Hepatocyte (in vitro differentiated cells): ENCODE measurements at regions not wholly inside any gene's neighbourhood (a gene's known extent, or its start where the extent isn't known, plus 50 kb on each side); places are given as distances from the start of the nearest gene placed in this dataset.
A peak's percentile ranks its signal among the peaks of the same experiment; 100 is the strongest.

Source experiments
- DNase-seq: peaks from one replicate; pipeline ENCODE4 v3.0.0-alpha.2; 2016; ENCODE audit warnings: low spot score
- H2AFZ ChIP-seq: fragments of 200-600 bp; sonication (generic); 2 replicates; pipeline ENCODE4 v1.6.0; 2016; ENCODE audit warnings: antibody characterized with exemption, mild to moderate bottlenecking
- H3K27ac ChIP-seq: fragments of 200-600 bp; sonication (generic); 2 replicates; pipeline ENCODE4 v1.5.1; 2016; ENCODE audit warnings: mild to moderate bottlenecking
- H3K27me3 ChIP-seq: fragments of 200-600 bp; sonication (generic); 2 replicates; pipeline ENCODE4 v1.6.1; 2016
- H3K36me3 ChIP-seq: fragments of 200-600 bp; sonication (generic); replicated peaks from 2 replicates; pipeline ENCODE4 v1.5.1; 2016; ENCODE audit warnings: low read depth; ENCODE audit not compliant: insufficient read depth
- H3K4me1 ChIP-seq: fragments of 200-600 bp; sonication (generic); 2 replicates; pipeline ENCODE4 v1.5.1; 2016; ENCODE audit warnings: mild to moderate bottlenecking, moderate library complexity; ENCODE audit not compliant: insufficient read depth
- H3K4me2 ChIP-seq: fragments of 200-600 bp; sonication (generic); 2 replicates; pipeline ENCODE4 v1.6.0; 2016
- H3K4me3 ChIP-seq: fragments of 200-600 bp; sonication (generic); 2 replicates; pipeline ENCODE4 v1.5.1; 2016; ENCODE audit warnings: mild to moderate bottlenecking
- H3K79me2 ChIP-seq: fragments of 200-600 bp; sonication (generic); 2 replicates; pipeline ENCODE4 v1.6.0; 2017; ENCODE audit warnings: mild to moderate bottlenecking
- H3K9me2 ChIP-seq: fragments of 200-600 bp; sonication (generic); replicated peaks from 2 replicates; pipeline ENCODE4 v1.6.0; 2017; ENCODE audit warnings: mild to moderate bottlenecking; ENCODE audit not compliant: insufficient read depth
- H3K9me3 ChIP-seq: fragments of 200-600 bp; sonication (generic); 2 replicates; pipeline ENCODE4 v1.5.1; 2016; ENCODE audit warnings: low read depth, mild to moderate bottlenecking
- H4K20me1 ChIP-seq: fragments of 200-600 bp; sonication (generic); 2 replicates; pipeline ENCODE4 v1.6.0; 2016; ENCODE audit warnings: mild to moderate bottlenecking; ENCODE audit not compliant: insufficient read depth, poor library complexity, severe bottlenecking
- EZH2 ChIP-seq: fragments of 200-600 bp; sonication (generic); IDR thresholded peaks from 2 replicates; pipeline ENCODE4 v1.6.1; 2016; ENCODE audit warnings: antibody characterized with exemption, mild to moderate bottlenecking, borderline replicate concordance
- EZH2phosphoT487 ChIP-seq: fragments of 200-600 bp; sonication (generic); IDR thresholded peaks from one replicate; pipeline ENCODE4 v1.6.1; 2018; ENCODE audit warnings: antibody characterized with exemption, mild to moderate bottlenecking, low read depth, moderate library complexity; ENCODE audit not compliant: unreplicated experiment, severe bottlenecking
- WGBS: methylation state at CpG from one replicate; pipeline ENCODE4 v1.1.6; 2016; ENCODE audit warnings: low lambda C conversion rate; ENCODE audit errors: missing lambda C conversion rate; 5-methylcytosine and 5-hydroxymethylcytosine counted together
- TF ChIP-seq, protein P1 (sequence below): fragments of 200-600 bp; sonication (generic); IDR thresholded peaks from 2 replicates; pipeline ENCODE4 v1.5.1; 2016; ENCODE audit warnings: antibody characterized with exemption, mild to moderate bottlenecking; ENCODE audit not compliant: poor library complexity

DNA sequence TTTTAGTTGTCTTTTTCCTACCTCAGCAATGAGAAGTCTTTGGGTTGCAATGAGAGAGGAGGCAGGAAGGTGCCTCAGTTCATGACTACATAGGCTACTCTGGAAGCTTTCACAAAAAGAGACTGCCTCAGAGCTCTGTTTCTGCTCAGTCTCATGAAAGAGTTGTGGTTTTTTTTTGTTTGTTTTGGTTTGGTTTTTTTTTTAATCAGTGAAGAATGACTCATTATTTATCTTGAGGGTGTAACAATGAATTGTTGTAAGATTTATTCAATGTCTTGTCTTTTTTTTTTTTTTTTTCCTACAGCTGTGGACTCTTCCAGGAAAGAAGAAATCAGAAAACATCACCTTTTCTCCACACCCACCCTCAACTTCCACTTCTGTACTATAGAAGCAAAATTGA is 67.5 kb upstream of the CXCL13 start:
- H3K9me2 ChIP-seq: no peaks in the 10 kb centered on the region
- no peaks in the 10 kb centered on the region for H3K27me3 ChIP-seq
- no peak overlapping the region for H3K27ac ChIP-seq
- no peak for DNase-seq
- no peaks in the 10 kb centered on the region for H3K9me3 ChIP-seq
- H2AFZ ChIP-seq: no peak overlapping the region
- no peaks in the 10 kb centered on the region for H3K4me1 ChIP-seq
- H3K4me3 ChIP-seq: no peak overlapping the region
- no peak overlapping the region for H3K4me2 ChIP-seq
- H4K20me1 ChIP-seq: no peaks in the 10 kb centered on the region
- TF ChIP-seq EZH2phosphoT487: no peak
- TF ChIP-seq, protein P1, sequence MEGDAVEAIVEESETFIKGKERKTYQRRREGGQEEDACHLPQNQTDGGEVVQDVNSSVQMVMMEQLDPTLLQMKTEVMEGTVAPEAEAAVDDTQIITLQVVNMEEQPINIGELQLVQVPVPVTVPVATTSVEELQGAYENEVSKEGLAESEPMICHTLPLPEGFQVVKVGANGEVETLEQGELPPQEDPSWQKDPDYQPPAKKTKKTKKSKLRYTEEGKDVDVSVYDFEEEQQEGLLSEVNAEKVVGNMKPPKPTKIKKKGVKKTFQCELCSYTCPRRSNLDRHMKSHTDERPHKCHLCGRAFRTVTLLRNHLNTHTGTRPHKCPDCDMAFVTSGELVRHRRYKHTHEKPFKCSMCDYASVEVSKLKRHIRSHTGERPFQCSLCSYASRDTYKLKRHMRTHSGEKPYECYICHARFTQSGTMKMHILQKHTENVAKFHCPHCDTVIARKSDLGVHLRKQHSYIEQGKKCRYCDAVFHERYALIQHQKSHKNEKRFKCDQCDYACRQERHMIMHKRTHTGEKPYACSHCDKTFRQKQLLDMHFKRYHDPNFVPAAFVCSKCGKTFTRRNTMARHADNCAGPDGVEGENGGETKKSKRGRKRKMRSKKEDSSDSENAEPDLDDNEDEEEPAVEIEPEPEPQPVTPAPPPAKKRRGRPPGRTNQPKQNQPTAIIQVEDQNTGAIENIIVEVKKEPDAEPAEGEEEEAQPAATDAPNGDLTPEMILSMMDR: no peak
- TF ChIP-seq EZH2: no peak
- H3K36me3 ChIP-seq: no peaks in the 10 kb centered on the region
- H3K79me2 ChIP-seq: no peaks in the 10 kb centered on the region

DNA sequence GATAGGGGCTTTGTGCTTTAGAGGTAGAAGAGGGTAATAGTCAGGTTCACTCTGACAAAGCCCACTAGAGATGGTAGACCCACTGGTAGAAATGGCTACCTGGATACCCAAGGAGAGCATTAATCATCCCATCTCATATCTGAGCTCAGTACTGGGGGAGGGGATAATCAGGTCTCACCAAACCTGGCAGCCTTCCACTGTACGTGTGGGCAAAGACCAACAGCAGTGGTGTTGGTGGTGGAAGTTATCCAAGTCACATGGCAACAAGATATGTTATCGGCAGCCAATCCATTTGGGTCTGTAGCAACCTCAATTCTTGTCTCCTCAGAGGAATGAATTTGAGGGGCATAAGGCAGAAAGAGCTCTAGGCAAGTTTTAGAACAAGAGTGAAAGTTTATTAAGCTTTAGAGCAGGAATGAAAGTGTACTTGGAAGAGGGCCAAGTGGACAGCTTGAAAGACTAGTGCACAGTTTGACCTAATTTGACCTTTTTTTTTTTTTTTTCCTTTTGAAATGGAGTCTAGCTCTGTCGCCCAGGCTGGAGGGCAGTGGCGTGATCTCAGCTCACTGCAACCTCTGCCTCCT is 67.0 kb upstream of the CXCL13 start:
- H3K4me2 ChIP-seq: no peak overlapping the region
- 70% methylated on average over 4 of the region's 4 CpGs for WGBS

More for the DNA sequence above, 67.0 kb upstream of the CXCL13 start:
- Histone ChIP-seq H3K27me3 (no peaks in the 10 kb centered on the region), H3K9me2 (no peaks in the 10 kb centered on the region), H4K20me1 (no peaks in the 10 kb centered on the region), H2AFZ (no peak overlapping the region), H3K4me1 (no peaks in the 10 kb centered on the region), H3K27ac (no peak overlapping the region), H3K79me2 (no peaks in the 10 kb centered on the region), H3K36me3 (no peaks in the 10 kb centered on the region), H3K9me3 (no peaks in the 10 kb centered on the region), H3K4me3 (no peak overlapping the region)
- TF ChIP-seq, protein P1: no peak
- no peak for TF ChIP-seq EZH2phosphoT487
- no peak for TF ChIP-seq EZH2
- peak; percentile 36 for DNase-seq
